Mucosa of gallbladder (tissue), 1 donor: ENCODE measurements at regions not wholly inside any gene's neighbourhood (a gene's known extent, or its start where the extent isn't known, plus 50 kb on each side); places are given as distances from the start of the nearest gene placed in this dataset.
"Not testable (repeated sequence)": the region's sequence is repeated elsewhere in the genome, so short reads cannot be mapped to it uniquely, and the experiment has no call there.

ENCODE experiments used
- DNase-seq: peaks from one replicate; pipeline ENCODE4 v3.0.0-alpha.2; 2020; ENCODE audit warnings: low spot score
- donor health status: DM: no; HTN: no; CAD: no.

GRCh38 chr1:82086739-82087138, 286.0 kb downstream of the ADGRL2 start:
- peak; percentile 11 for DNase-seq

GRCh38 chr1:82079607-82080006, 278.9 kb downstream of the ADGRL2 start:
- DNase-seq: no peak

GRCh38 chr1:82073659-82074058, 272.9 kb downstream of the ADGRL2 start:
- DNase-seq: no peak

GRCh38 chr1:82073071-82073470, 272.3 kb downstream of the ADGRL2 start:
- no peak for DNase-seq

- no peak for DNase-seq
Measured at GRCh38 chr1:82065916-82066315, 265.2 kb downstream of the ADGRL2 start.

- DNase-seq: no peak
Measured at GRCh38 chr1:82064691-82065090, 264.0 kb downstream of the ADGRL2 start.

GRCh38 chr1:82062206-82062605, 261.5 kb downstream of the ADGRL2 start:
- no peak for DNase-seq

- no peak for DNase-seq
Measured at GRCh38 chr1:82059959-82060358, 259.2 kb downstream of the ADGRL2 start.

GRCh38 chr1:82057011-82057410, 256.3 kb downstream of the ADGRL2 start:
- no peak for DNase-seq

- not testable (repeated sequence) for DNase-seq
Measured at GRCh38 chr1:82055375-82055774, 254.6 kb downstream of the ADGRL2 start.

GRCh38 chr1:82052563-82052962, 251.8 kb downstream of the ADGRL2 start:
- DNase-seq: no peak

GRCh38 chr1:82048596-82048995, 247.9 kb downstream of the ADGRL2 start:
- no peak for DNase-seq

- no peak for DNase-seq
Measured at GRCh38 chr1:82045221-82045620, 244.5 kb downstream of the ADGRL2 start.

GRCh38 chr1:82044536-82044935, 243.8 kb downstream of the ADGRL2 start:
- DNase-seq: no peak

GRCh38 chr1:82044111-82044510, 243.4 kb downstream of the ADGRL2 start:
- DNase-seq: no peak

- no peak for DNase-seq
Measured at GRCh38 chr1:82042306-82043060, 241.7 kb downstream of the ADGRL2 start.
